Stomach (tissue), 8 donors: ENCODE measurements at regions not wholly inside any gene's neighbourhood (a gene's known extent, or its start where the extent isn't known, plus 50 kb on each side); places are given as distances from the start of the nearest gene placed in this dataset.
A peak's percentile ranks its signal among the peaks of the same experiment; 100 is the strongest.

Source experiments
- DNase-seq, 2 donors: peaks; one replicate each; pipeline versions ENCODE4 v3.0.0 to v3.0.0-alpha.2; 2013 to 2019
- H3K27ac ChIP-seq, 5 donors: fragments of 200-600 bp in 4 of 5; sonication (generic) in 4 of 5; one replicate each; pipeline ENCODE4 v1.5.1; 2013 to 2019; ENCODE audit warnings: mild to moderate bottlenecking in 1 of 5, moderate library complexity in 1 of 5
- H3K27me3 ChIP-seq, 3 donors: fragments of 200-600 bp; sonication (generic); one replicate each; pipeline ENCODE4 v1.5.1; 2017 to 2019; ENCODE audit warnings: mixed run types in 1 of 3
- H3K36me3 ChIP-seq, 4 donors: fragments of 200-600 bp; sonication (generic); 1 replicate in 3 of 4; 2 replicates in 1 of 4; pipeline ENCODE4 v1.5.1; 2016 to 2019
- H3K4me1 ChIP-seq, 4 donors: fragments of 200-600 bp; sonication (generic); one replicate each; pipeline ENCODE4 v1.5.1; 2016 to 2019
- H3K4me3 ChIP-seq, 4 donors: fragments of 200-600 bp; sonication (generic) in 3 of 4; one replicate each; pipeline ENCODE4 v1.5.1; 2016 to 2019; ENCODE audit warnings: mild to moderate bottlenecking in 1 of 4
- H3K9me3 ChIP-seq, 4 donors: fragments of 200-600 bp; sonication (generic); one replicate each; pipeline ENCODE4 v1.5.1; 2016 to 2019
- EP300 ChIP-seq: sonication (generic); formaldehyde crosslinking; IDR thresholded peaks from one replicate; pipeline ENCODE4 v1.6.1; 2017; ENCODE audit warnings: antibody characterized with exemption
- POLR2A ChIP-seq, 4 donors: fragments of 450-650 bp; IDR thresholded peaks; one replicate each; pipeline ENCODE4 v1.6.1; 2016; ENCODE audit warnings: antibody characterized with exemption in 4 of 4, control low read depth in 2 of 4, mild to moderate bottlenecking in 1 of 4, moderate library complexity in 1 of 4
- POLR2AphosphoS5 ChIP-seq, 3 donors: sonication (generic); formaldehyde crosslinking; IDR thresholded peaks; one replicate each; pipeline ENCODE4 v1.6.1; 2016; ENCODE audit warnings: antibody characterized with exemption in 3 of 3
- WGBS, 5 donors: extraction: QIAGEN DNeasy Blood & Tissue Kit in 3 of 5; methylation state at CpG; one replicate each; pipeline versions ENCODE4 v1.1.5 to v1.1.7; 2013 to 2018; 5-methylcytosine and 5-hydroxymethylcytosine counted together
- intact Hi-C: fragments of 100-400 bp; cut with DNase I; formaldehyde crosslinking; loops from one replicate; pipeline ENCODE4 v1.15.1; 2023; ENCODE audit warnings: low total_unique reads
- TF ChIP-seq, protein P1 (sequence below), 7 experiments: fragments of 450-650 bp in 4 of 7; fragments of 200-600 bp in 3 of 7; sonication (generic) in 3 of 7; IDR thresholded peaks; one replicate each; pipeline ENCODE4 v1.5.1; 2016 to 2019; ENCODE audit warnings: antibody characterized with exemption in 7 of 7, control low read depth in 2 of 7, mild to moderate bottlenecking in 1 of 7
- donor health status: healthy with polysubstance abuse.
- donor health status: Bipolar disorder and iron deficiency.
- donor health status: healthy.

DNA sequence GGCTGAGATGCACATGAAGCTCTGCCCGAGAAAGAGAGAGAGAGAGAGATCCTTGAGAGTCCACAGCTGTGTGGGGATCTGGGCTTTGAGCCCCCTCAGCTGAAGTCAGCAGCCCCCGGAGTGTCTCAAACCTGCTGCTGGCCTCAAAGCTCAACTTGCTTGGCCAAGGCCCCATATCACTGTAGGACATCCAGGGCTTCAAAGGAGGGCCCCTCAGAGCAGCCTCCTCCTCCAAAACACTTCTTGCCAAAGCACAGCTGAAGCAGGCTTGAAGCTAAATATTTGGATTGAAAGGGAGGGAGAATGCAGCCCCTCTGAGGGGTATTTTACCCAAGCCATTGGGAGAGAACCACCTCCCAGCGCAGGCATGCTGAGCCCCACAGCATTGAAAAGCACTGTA, 357.6 kb downstream of the OSR1 start:
- TF ChIP-seq EP300: no peak
- no peak for TF ChIP-seq POLR2A (IDR thresholded peaks at IDR 0.05)
- H3K9me3 ChIP-seq: no peaks in the 10 kb centered on the region
- no peaks in the 10 kb centered on the region for H3K36me3 ChIP-seq
- H3K27me3 ChIP-seq: no peaks in the 10 kb centered on the region
- intact Hi-C loops: no loop called here
- no peaks in the 10 kb centered on the region for H3K4me1 ChIP-seq
- peak in 1 of 2 donors; percentile 38 for DNase-seq
- 74 to 84% (median 79%) methylated on average over 2 to 3 of the region's 3 CpGs for WGBS, 5 donors
- no peak overlapping the region for H3K27ac ChIP-seq
- no peak overlapping the region for H3K4me3 ChIP-seq

GRCh38 chr2:18999198-18999597, 359.2 kb downstream of the OSR1 start:
- no peaks in the 10 kb centered on the region for H3K4me1 ChIP-seq
- no peak for DNase-seq
- intact Hi-C loops: no loop called here
- TF ChIP-seq POLR2A (IDR thresholded peaks at IDR 0.05) (no peak), POLR2AphosphoS5 (IDR thresholded peaks at IDR 0.05) (no peak), EP300 (no peak)
- TF ChIP-seq, protein P1, sequence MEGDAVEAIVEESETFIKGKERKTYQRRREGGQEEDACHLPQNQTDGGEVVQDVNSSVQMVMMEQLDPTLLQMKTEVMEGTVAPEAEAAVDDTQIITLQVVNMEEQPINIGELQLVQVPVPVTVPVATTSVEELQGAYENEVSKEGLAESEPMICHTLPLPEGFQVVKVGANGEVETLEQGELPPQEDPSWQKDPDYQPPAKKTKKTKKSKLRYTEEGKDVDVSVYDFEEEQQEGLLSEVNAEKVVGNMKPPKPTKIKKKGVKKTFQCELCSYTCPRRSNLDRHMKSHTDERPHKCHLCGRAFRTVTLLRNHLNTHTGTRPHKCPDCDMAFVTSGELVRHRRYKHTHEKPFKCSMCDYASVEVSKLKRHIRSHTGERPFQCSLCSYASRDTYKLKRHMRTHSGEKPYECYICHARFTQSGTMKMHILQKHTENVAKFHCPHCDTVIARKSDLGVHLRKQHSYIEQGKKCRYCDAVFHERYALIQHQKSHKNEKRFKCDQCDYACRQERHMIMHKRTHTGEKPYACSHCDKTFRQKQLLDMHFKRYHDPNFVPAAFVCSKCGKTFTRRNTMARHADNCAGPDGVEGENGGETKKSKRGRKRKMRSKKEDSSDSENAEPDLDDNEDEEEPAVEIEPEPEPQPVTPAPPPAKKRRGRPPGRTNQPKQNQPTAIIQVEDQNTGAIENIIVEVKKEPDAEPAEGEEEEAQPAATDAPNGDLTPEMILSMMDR (IDR thresholded peaks at IDR 0.05): no peak
- no peaks in the 10 kb centered on the region for H3K36me3 ChIP-seq
- no peak overlapping the region for H3K27ac ChIP-seq
- 82 to 90% (median 86%) methylated on average over 2 of the region's 2 CpGs for WGBS, 5 donors
- no peaks in the 10 kb centered on the region for H3K9me3 ChIP-seq
- no peaks in the 10 kb centered on the region for H3K27me3 ChIP-seq
- no peak overlapping the region for H3K4me3 ChIP-seq

GRCh38 chr2:18998491-18998890, 359.9 kb downstream of the OSR1 start:
- intact Hi-C loops: no loop called here
- Histone ChIP-seq H3K27ac (no peak overlapping the region), H3K36me3 (no peaks in the 10 kb centered on the region), H3K4me3 (no peak overlapping the region), H3K9me3 (no peaks in the 10 kb centered on the region), H3K27me3 (no peaks in the 10 kb centered on the region), H3K4me1 (no peaks in the 10 kb centered on the region)
- 84 to 93% (median 87%) methylated on average over 1 of the region's 1 CpG for WGBS, 5 donors
- no peak for DNase-seq
- no peak for TF ChIP-seq POLR2A (IDR thresholded peaks at IDR 0.05)
- no peak for TF ChIP-seq EP300
- TF ChIP-seq, protein P1 (IDR thresholded peaks at IDR 0.05): no peak
- TF ChIP-seq POLR2AphosphoS5 (IDR thresholded peaks at IDR 0.05): no peak

- no peaks in the 10 kb centered on the region for H3K9me3 ChIP-seq
- 92 to 100% (median 97%) methylated on average over 3 of the region's 3 CpGs for WGBS, 5 donors
- no peaks in the 10 kb centered on the region for H3K36me3 ChIP-seq
- H3K4me3 ChIP-seq: no peak overlapping the region
- no peaks in the 10 kb centered on the region for H3K27me3 ChIP-seq
- peaks cover 11 to 18% (median 13%) of the 10 kb centered on the region in 4 donors for H3K4me1 ChIP-seq
- intact Hi-C loops: no loop called here
- no peak for TF ChIP-seq POLR2A (IDR thresholded peaks at IDR 0.05)
- TF ChIP-seq, protein P1 (IDR thresholded peaks at IDR 0.05): no peak
- H3K27ac ChIP-seq: no peak overlapping the region
- no peak for DNase-seq
Observed at GRCh38 chr2:18993756-18994338, 364.6 kb downstream of the OSR1 start.
